Suprapubic skin (tissue), 4 donors: ENCODE measurements at regions not wholly inside any gene's neighbourhood (a gene's known extent, or its start where the extent isn't known, plus 50 kb on each side); places are given as distances from the start of the nearest gene placed in this dataset.
A peak's percentile ranks its signal among the peaks of the same experiment; 100 is the strongest.

Experiments used
- DNase-seq, 2 donors: peaks; one replicate each; pipeline ENCODE4 v3.0.0-alpha.2; 2019; ENCODE audit warnings: low spot score in 2 of 2
- H3K27ac ChIP-seq: fragments of 200-600 bp; sonication (generic); one replicate; pipeline ENCODE4 v1.5.1; 2019
- H3K27me3 ChIP-seq: fragments of 200-600 bp; sonication (generic); one replicate; pipeline ENCODE4 v1.5.1; 2019
- H3K36me3 ChIP-seq: fragments of 200-600 bp; sonication (generic); one replicate; pipeline ENCODE4 v1.5.1; 2019
- H3K4me1 ChIP-seq: fragments of 200-600 bp; sonication (generic); one replicate; pipeline ENCODE4 v1.5.1; 2019
- H3K4me3 ChIP-seq: fragments of 200-600 bp; sonication (generic); one replicate; pipeline ENCODE4 v1.5.1; 2019; ENCODE audit warnings: mild to moderate bottlenecking
- H3K9me3 ChIP-seq: fragments of 200-600 bp; sonication (generic); one replicate; pipeline ENCODE4 v1.5.1; 2019
- EP300 ChIP-seq: sonication (generic); formaldehyde crosslinking; IDR thresholded peaks from one replicate; pipeline ENCODE4 v1.6.1; 2017; ENCODE audit warnings: antibody characterized with exemption
- POLR2A ChIP-seq, 2 donors: fragments of 450-650 bp; IDR thresholded peaks; one replicate each; pipeline ENCODE4 v1.6.1; 2017; ENCODE audit warnings: antibody characterized with exemption in 2 of 2, mild to moderate bottlenecking in 2 of 2, moderate library complexity in 2 of 2
- POLR2AphosphoS5 ChIP-seq, 3 donors: sonication (generic); formaldehyde crosslinking; IDR thresholded peaks; one replicate each; pipeline ENCODE4 v1.6.1; 2017; ENCODE audit warnings: antibody characterized with exemption in 3 of 3
- WGBS: methylation state at CpG from one replicate; pipeline ENCODE4 v1.1.5; 2018; 5-methylcytosine and 5-hydroxymethylcytosine counted together
- TF ChIP-seq, protein P1 (sequence below), 2 donors: fragments of 200-600 bp in 1 of 2; fragments of 450-650 bp in 1 of 2; sonication (generic) in 1 of 2; IDR thresholded peaks; one replicate each; pipeline ENCODE4 v1.5.1; 2016 to 2019; ENCODE audit warnings: antibody characterized with exemption in 2 of 2, mild to moderate bottlenecking in 1 of 2, moderate library complexity in 1 of 2

DNA sequence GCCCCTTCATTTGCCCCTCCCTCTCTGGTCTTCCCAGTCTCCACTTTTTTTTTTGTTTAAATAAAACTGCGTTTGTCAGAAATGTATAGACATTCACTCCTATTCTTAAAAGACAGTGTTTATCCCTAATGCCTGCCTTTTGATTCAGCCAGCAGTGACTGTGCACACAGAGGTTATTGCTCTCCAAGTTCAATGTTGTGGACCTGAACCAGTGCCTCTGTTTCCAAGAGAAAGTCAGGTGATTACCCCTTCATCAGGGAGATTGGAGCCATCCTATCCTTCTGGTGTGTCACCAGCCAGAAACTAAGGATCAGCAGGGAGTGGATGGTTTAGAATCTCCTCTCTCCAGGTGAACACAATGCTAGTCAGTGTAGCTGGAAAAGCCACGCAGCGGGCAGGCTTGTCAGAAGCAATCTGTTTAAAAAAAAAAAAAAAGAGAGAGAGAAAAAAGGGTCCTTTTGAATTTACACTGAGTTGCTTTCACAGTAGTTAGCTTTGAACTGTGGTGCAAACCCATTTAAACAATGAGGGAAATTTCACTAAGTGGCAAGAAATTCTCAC, 167.5 kb upstream of the DMRT1 start:
- no peak overlapping the region for H3K4me3 ChIP-seq
- no peak for TF ChIP-seq POLR2A (IDR thresholded peaks at IDR 0.05)
- no peak for TF ChIP-seq EP300
- TF ChIP-seq, protein P1, sequence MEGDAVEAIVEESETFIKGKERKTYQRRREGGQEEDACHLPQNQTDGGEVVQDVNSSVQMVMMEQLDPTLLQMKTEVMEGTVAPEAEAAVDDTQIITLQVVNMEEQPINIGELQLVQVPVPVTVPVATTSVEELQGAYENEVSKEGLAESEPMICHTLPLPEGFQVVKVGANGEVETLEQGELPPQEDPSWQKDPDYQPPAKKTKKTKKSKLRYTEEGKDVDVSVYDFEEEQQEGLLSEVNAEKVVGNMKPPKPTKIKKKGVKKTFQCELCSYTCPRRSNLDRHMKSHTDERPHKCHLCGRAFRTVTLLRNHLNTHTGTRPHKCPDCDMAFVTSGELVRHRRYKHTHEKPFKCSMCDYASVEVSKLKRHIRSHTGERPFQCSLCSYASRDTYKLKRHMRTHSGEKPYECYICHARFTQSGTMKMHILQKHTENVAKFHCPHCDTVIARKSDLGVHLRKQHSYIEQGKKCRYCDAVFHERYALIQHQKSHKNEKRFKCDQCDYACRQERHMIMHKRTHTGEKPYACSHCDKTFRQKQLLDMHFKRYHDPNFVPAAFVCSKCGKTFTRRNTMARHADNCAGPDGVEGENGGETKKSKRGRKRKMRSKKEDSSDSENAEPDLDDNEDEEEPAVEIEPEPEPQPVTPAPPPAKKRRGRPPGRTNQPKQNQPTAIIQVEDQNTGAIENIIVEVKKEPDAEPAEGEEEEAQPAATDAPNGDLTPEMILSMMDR (IDR thresholded peaks at IDR 0.05) = no peak
- H3K9me3 ChIP-seq = no peaks in the 10 kb centered on the region
- no peaks in the 10 kb centered on the region for H3K36me3 ChIP-seq
- no peaks in the 10 kb centered on the region for H3K27me3 ChIP-seq
- no peak for DNase-seq
- peaks cover 41% of the 10 kb centered on the region for H3K4me1 ChIP-seq
- 49% methylated on average over 3 of the region's 3 CpGs for WGBS
- H3K27ac ChIP-seq = peak overlapping the region; percentile 75

DNA sequence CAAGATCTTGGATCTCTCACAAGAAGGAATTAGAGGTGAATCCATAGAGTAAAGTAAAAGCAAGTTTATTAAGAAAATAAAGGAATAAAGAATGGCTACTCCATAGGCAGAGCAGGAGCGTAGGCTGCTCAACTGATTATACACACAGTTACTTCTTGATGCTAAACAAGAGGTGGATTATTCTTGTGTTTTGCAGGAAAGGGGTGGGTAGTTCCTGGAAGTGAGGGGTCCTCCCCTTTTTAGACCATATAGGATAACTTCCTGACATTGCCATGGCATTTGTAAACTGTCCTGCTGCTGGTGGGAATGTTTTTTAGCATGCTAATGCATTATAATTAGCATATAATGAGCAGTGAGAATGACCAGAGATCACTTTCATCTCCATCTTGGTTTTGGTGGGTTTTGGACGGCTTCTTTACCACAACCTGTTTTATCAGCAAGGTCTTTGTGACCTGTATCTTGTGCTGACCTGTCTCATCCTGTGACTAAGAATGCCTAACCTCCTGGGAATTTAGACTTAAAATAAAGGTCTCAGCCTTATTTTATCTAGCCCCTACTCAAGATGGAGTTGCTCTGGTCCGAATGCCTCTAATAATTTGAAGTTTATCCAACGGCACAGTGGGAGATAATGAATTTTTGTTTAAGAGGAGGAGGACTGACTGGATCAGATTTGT, 165.7 kb upstream of the DMRT1 start:
- Histone ChIP-seq H3K27ac (no peak overlapping the region), H3K27me3 (no peaks in the 10 kb centered on the region), H3K4me1 (peaks cover 41% of the 10 kb centered on the region), H3K36me3 (no peaks in the 10 kb centered on the region), H3K9me3 (no peaks in the 10 kb centered on the region), H3K4me3 (no peak overlapping the region)
- no peak for DNase-seq
- WGBS = 68% methylated on average over 4 of the region's 4 CpGs
- TF ChIP-seq POLR2A (IDR thresholded peaks at IDR 0.05) = no peak
- TF ChIP-seq, protein P1 (IDR thresholded peaks at IDR 0.05) = no peak
- no peak for TF ChIP-seq EP300
- TF ChIP-seq POLR2AphosphoS5 (IDR thresholded peaks at IDR 0.05) = no peak

DNA sequence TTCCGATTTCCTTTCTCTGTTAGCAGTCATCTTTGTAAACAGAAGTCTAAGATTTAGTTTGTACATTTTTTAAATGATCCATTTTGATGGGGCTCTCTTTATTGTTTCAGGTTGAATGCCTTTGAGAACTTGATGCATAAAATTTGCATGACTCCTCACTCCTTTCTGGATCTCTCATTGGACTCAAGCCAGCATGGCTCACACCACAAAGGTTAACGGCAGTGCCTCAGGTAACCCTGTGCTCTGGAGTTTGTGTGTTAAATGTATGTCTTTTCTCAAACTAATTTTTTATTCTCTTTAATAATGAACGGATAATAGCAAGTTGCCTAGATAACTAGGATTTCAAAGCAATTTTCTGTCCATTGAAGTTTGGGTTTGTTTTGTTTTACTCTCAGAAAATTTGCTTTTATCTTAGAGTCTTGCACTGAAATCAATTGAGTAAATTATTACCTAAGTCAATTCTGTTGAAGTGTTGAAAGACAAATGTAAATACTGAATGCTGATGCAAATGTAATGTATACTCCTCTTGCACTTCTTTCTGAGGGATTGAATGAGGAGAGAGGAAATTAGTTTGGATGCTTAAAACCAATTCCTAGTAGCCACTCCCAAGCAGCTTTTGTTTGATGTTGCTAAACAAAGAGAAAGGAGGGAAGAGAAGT, 164.6 kb upstream of the DMRT1 start:
- peaks cover 41% of the 10 kb centered on the region for H3K4me1 ChIP-seq
- no peak for TF ChIP-seq EP300
- TF ChIP-seq POLR2AphosphoS5 (IDR thresholded peaks at IDR 0.05) = no peak
- TF ChIP-seq, protein P1 (IDR thresholded peaks at IDR 0.05) = no peak
- TF ChIP-seq POLR2A (IDR thresholded peaks at IDR 0.05) = no peak

DNA sequence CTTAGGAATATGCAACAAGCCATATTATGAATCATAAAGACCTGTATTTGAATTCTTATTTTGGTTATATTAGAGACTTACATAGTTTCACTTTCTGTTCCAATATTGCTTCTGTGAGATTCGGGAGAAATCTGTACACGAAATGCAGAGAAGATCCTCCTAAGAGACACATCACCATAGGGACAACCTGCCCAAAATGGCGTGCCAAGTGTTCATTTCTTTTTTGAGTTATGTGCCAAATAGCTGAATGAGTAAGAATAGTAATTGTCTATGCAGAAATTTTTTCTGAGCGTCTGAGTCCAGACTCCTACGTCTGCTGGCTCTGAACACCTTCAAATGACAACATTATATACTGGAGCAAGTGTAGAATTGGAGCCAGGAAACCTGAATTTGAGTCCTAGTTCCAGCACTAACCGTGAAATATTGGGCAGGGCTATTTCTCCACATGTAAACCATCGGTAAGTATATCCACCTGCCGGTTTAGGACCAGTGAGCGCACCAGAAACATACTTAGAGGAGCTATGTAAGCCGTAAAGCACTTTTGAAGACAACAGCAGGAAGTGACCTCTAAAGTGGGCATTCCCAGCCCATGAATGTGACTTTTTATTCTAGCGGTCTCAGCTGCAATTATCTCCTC, 163.9 kb upstream of the DMRT1 start:
- Histone ChIP-seq H3K9me3 (no peaks in the 10 kb centered on the region), H3K27me3 (no peaks in the 10 kb centered on the region), H3K36me3 (no peaks in the 10 kb centered on the region), H3K4me3 (peak overlapping the region; percentile 41), H3K4me1 (peaks cover 39% of the 10 kb centered on the region), H3K27ac (peak overlapping the region; percentile 70)
- no peak for DNase-seq
- 37% methylated on average over 11 of the region's 11 CpGs for WGBS
- TF ChIP-seq EP300 = peak; percentile 14
- TF ChIP-seq, protein P1 (IDR thresholded peaks at IDR 0.05) = no peak

More for the DNA sequence above, 164.6 kb upstream of the DMRT1 start:
- no peaks in the 10 kb centered on the region for H3K36me3 ChIP-seq
- peak overlapping the region; percentile 70 for H3K27ac ChIP-seq
- H3K27me3 ChIP-seq = no peaks in the 10 kb centered on the region
- DNase-seq = no peak
- peak overlapping the region; percentile 41 for H3K4me3 ChIP-seq
- no peaks in the 10 kb centered on the region for H3K9me3 ChIP-seq
- 58% methylated on average over 3 of the region's 3 CpGs for WGBS

DNA sequence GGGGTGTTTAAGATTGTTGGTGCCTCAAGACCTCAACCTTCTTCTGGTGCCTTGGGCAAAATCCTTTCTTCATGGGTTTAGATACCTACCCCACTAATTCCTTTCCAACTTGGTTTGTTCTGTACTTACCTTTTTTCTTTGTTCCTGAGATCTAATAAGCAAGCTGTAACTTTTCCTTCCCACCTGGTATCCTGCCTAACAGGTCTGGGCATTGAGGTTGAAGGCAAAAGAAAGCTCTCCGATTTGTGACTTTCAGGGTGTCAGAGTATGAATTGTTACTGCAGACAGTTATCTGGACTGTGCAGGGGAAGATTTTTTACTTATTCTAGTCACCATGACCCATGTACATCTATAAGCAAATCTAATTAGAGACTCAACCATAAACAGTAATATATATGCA, 162.6 kb upstream of the DMRT1 start:
- H3K27ac ChIP-seq = peak overlapping the region; percentile 70
- H3K4me3 ChIP-seq = no peak overlapping the region
- DNase-seq = no peak
- WGBS = 68% methylated on average over 1 of the region's 1 CpG
- no peaks in the 10 kb centered on the region for H3K9me3 ChIP-seq
- H3K4me1 ChIP-seq = peaks cover 39% of the 10 kb centered on the region
- no peaks in the 10 kb centered on the region for H3K36me3 ChIP-seq
- no peaks in the 10 kb centered on the region for H3K27me3 ChIP-seq
- TF ChIP-seq EP300 (no peak), POLR2A (IDR thresholded peaks at IDR 0.05) (no peak), POLR2AphosphoS5 (IDR thresholded peaks at IDR 0.05) (no peak)
- TF ChIP-seq, protein P1 (IDR thresholded peaks at IDR 0.05) = no peak
